HG03469 (cell line): ENCODE measurements at regions not wholly inside any gene's neighbourhood (a gene's known extent, or its start where the extent isn't known, plus 50 kb on each side); places are given as distances from the start of the nearest gene placed in this dataset.

ENCODE experiments used
- ATAC-seq: cut with Tn5 transposase; IDR thresholded peaks from one replicate; pipeline ENCODE4 v1.9.1; 2021; ENCODE audit warnings: mild to moderate bottlenecking, moderate library complexity, moderate number of reproducible peaks; ENCODE audit not compliant: unreplicated experiment

GRCh38 chr2:190809139-190809764, 71.4 kb upstream of the GLS start:
- no peak for ATAC-seq

- no peak for ATAC-seq
Measured at GRCh38 chr2:190809876-190810525, 70.6 kb upstream of the GLS start.

DNA sequence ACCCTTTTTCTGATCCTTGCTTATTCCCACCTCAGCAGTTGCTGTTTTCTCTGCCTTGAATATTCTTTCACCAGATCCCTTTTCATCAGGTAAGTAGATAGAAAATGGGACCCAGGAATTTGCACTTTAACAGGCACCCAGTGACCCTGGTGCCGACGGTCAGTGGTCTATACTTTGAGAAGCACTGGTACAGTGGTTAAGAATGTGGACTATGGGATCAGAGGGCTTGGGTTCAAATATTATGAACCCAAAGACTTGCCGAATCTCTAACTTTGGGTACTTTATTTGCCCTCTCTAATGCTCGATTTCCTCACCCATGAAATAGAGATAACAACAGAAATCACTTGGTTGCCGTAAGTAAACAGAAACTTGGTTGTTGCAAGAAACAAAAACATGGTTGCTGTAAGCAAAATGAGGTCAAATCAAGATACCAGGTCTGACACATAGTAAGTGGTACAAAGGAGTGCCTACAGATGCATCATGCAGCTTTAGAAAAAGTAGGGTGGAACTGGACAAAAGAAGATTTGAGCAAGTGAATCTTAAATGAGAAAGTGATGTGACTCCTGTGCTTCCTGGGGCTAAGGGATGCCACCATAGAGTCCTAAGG, 69.5 kb upstream of the GLS start:
- ATAC-seq = no peak

DNA sequence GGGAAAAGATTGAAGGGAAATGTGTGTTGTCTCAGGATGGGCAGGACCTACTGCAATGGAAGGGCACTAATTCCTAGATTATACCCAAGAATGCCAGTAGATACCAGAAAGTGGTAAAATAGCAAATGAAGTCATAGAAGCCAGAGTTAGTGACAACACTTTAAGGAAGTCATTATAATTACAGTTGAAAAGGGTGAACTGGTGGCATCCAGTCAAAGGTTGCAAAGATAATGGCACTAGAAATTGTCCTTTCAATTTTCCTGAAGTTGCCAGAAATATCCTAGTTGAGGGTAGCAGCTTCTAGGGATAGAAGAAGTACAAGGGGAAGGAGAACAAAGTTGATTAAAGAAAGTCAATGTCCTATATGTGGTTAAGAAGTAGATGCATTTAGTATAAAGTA, 68.8 kb upstream of the GLS start:
- ATAC-seq = no peak

DNA sequence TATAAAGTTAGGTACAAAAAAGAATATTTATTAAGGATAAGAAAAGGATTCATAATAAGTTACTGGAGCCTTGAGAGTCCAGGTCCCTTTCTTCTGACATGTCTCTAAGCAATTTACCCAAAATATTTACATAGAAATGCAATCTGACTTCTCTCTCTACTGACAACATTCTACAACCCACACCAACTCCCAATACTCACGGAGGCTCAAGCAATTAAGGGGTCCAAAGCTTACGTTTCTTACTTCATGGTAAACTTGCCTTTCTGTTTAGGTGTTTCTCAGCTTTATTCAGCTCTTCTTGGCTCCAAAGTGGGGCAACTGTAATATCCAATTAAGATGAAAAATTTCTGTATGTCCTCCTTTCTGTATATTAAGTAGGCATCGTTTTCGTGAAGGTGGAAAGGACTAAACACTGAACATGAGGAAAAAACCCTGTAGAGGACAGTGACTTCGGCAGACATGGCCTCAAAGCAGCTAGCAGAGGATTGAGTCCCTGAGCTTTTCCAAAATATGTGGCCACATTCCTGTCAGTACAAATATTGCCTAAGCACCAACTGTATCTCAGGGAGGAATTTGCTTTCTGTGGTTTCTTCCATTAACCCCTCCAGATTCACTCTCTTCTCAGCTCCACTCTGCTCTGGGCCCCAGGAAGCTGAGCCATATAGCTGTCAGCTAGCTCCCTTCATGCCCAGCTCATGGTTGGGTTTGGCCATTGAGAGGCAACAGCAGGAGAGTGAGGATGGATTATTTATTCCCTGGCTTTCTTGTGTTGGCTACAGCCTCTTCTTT, 67.9 kb upstream of the GLS start:
- ATAC-seq = no peak

DNA sequence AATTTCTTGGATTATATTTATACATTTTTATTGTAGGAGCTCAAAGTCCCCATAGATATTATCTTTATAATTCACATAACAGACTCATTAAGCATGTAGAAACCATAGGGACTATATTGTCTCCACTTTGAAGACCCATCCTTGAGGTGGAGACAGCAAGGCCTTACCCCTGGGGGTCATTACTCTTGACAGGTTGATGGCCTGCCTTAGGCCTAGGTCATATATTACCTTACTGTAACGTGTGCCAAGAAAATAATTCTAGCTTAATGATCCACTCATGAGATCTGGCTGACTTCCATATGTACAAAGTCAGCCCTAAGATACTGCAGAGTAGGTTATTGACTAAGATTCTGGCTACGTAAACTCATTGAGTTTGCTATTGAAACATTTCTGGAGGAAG, 65.4 kb upstream of the GLS start:
- no peak for ATAC-seq

DNA sequence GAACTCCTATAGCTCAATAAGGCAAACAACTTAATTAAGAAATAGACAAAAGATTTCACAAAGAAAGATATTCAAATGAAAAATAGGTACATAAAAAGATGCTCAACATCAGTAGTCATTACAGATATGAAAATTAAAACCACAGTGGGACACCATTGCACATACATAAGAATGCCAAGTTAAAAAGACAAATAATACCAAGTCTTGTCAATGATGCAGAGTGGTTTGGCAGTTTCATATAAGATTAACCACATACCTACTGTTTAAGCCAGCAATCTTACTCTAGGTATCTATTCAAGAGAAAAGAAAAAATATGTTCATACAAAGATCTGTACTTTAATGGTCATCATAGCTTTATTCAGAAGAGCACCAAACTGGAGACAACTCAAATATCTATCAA, 63.5 kb upstream of the GLS start:
- ATAC-seq = no peak

DNA sequence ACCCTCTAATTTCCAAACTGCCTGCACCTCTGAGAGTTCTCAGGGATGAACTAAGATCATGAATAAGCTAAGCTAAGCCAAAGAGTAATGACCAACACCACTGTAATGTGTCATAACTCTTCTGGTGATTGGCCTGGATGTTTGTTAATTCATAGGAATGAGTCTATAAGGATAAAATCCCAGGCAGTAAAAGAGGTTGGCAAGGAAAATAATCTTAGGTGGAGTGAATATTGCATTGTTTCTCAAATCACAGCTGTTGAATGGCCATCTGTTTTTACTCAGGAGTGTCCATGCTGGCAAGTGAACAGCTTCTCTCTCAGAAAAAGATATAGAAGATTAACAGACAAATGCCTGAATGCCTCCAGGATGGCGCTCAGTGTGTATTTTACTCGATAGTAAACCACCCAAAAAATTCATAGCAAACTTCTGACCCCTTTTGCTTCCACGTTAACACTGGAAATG, 60.8 kb upstream of the GLS start:
- no peak for ATAC-seq

- no peak for ATAC-seq
Measured at GRCh38 chr2:190820416-190820815, 60.2 kb upstream of the GLS start.

GRCh38 chr2:190822043-190822442, 58.6 kb upstream of the GLS start:
- no peak for ATAC-seq

DNA sequence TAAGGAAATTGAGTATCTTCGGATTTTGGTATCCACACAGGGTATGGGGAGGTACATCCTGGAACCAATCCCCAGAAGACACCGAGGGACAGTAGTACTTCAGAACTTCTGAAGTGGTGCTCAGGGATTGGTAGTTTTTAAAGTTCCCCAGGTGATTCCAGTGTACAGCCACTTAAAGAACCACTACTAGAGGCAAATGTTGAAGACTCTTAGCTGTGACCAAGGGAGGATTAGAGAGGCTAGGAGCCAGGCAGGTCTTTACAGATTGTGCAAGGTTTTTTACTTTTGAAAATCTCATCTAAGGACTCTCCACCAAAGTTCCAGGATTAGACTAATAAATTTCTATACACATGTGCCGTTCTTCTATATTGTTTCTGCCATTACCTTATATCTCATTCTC, 52.9 kb upstream of the GLS start:
- no peak for ATAC-seq

DNA sequence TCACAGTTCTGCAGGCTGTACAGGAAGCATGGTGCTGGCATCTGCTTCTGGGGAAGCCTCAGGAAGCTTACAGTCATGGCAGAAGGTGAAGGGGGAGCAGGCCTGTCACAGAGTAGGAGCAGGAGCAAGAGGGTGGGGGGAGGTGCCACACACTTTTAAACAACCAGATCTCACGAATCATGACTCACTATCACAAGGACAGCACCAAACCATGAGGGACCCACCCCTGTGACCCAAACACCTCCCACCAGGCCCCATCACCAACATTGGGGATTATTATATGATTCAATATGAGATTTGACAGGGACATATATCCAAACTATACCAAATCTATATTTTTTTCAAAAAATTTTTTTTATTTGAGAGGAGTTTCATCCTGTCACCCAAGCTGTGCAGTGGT, 51.0 kb upstream of the GLS start:
- no peak for ATAC-seq
